IMR-90 (cell line): ENCODE measurements at regions not wholly inside any gene's neighbourhood (a gene's known extent, or its start where the extent isn't known, plus 50 kb on each side); places are given as distances from the start of the nearest gene placed in this dataset.

Source experiments
- CEBPB ChIP-seq: IDR thresholded peaks from 2 replicates; pipeline ENCODE4 v1.6.1; 2012; ENCODE audit warnings: low read depth, low read length, improper control_type of control experiment
- CTCF ChIP-seq: conservative IDR thresholded peaks from 2 replicates; pipeline ENCODE4 v1.5.1; 2012; ENCODE audit warnings: mild to moderate bottlenecking, low read depth, low read length, improper control_type of control experiment
- POLR2A ChIP-seq: IDR thresholded peaks from 2 replicates; pipeline ENCODE4 v1.6.1; 2012; ENCODE audit warnings: mild to moderate bottlenecking, low read depth, low read length
- RAD21 ChIP-seq: IDR thresholded peaks from 2 replicates; pipeline ENCODE4 v1.6.1; 2012; ENCODE audit warnings: low read length, improper control_type of control experiment
- RCOR1 ChIP-seq: IDR thresholded peaks from 2 replicates; pipeline ENCODE4 v1.6.1; 2012; ENCODE audit warnings: mild to moderate bottlenecking, low read length, improper control_type of control experiment; ENCODE audit not compliant: insufficient replicate concordance
- RFX5 ChIP-seq: IDR thresholded peaks from 2 replicates; pipeline ENCODE4 v1.8.0; 2012; ENCODE audit warnings: low read depth, mild to moderate bottlenecking, low read length, moderate library complexity
- SMC3 ChIP-seq: fragments of 150-350 bp; IDR thresholded peaks from 2 replicates; pipeline ENCODE4 v1.6.1; 2016; ENCODE audit warnings: low read depth, mild to moderate bottlenecking, antibody characterized with exemption, low read length, moderate library complexity
- USF2 ChIP-seq: fragments of 150-350 bp; IDR thresholded peaks from 2 replicates; pipeline ENCODE4 v1.6.1; 2017; ENCODE audit warnings: mild to moderate bottlenecking, antibody characterized with exemption, low read length, low read depth
- TF ChIP-seq, protein P1 (sequence below): fragments of 150-350 bp; IDR thresholded peaks from 2 replicates; pipeline ENCODE4 v1.6.1; 2016; ENCODE audit warnings: low read depth, mild to moderate bottlenecking, low read length, moderate library complexity, borderline replicate concordance

DNA sequence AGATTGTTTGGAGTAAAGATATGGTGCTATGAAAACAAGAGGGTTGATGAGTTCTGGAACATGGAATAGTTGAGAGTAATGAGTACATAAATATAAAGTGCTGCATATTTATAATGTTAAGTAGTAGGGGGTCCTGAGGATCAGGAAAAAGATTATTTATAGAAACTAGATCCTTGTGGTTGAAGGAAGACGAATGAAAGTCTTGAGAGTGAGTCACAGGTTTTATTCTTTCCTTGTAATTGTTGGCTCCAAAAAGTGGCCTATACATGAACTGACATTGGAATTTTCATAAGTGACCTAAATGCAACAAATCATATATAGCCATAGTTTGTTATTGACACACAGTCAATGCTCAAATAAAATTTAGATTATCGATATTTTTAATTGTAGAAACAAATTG lies 440.4 kb upstream of the PRICKLE1 start:
- TF ChIP-seq, protein P1, sequence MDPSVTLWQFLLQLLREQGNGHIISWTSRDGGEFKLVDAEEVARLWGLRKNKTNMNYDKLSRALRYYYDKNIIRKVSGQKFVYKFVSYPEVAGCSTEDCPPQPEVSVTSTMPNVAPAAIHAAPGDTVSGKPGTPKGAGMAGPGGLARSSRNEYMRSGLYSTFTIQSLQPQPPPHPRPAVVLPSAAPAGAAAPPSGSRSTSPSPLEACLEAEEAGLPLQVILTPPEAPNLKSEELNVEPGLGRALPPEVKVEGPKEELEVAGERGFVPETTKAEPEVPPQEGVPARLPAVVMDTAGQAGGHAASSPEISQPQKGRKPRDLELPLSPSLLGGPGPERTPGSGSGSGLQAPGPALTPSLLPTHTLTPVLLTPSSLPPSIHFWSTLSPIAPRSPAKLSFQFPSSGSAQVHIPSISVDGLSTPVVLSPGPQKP: no peak
- TF ChIP-seq CTCF (no peak), RFX5 (no peak), RAD21 (no peak), RCOR1 (no peak), POLR2A (no peak), USF2 (no peak), SMC3 (no peak), CEBPB (no peak)
